ENCODE measurements at regions not wholly inside any gene's neighbourhood (a gene's known extent, or its start where the extent isn't known, plus 50 kb on each side); places are given as distances from the start of the nearest gene placed in this dataset.

- Histone ChIP-seq H3K9ac (ENCODE audit: low read length) (no peak overlapping the region), H4K12ac (ENCODE audit: low read depth, low read length) (no peak overlapping the region), H4K8ac (ENCODE audit: low read depth, low read length) (no peak overlapping the region), H2BK5ac (ENCODE audit: low read depth, low read length, poor library complexity) (no peak overlapping the region), H3K27me3 (ENCODE audit: insufficient read depth, low read length) (no peaks in the 10 kb centered on the region), H3K9me3 (ENCODE audit: insufficient read depth, low read depth, low read length) (peaks cover 2% of the 10 kb centered on the region), H2BK12ac (ENCODE audit: low read length) (no peak overlapping the region), H2BK120ac (ENCODE audit: insufficient read depth, low read length, poor library complexity) (no peak overlapping the region), H3K4me2 (ENCODE audit: low read length) (no peak overlapping the region), H3K4me3 (ENCODE audit: low read depth, low read length) (no peak overlapping the region), H2AFZ (ENCODE audit: insufficient read depth, low read length, poor library complexity) (no peak overlapping the region), H3K23ac (ENCODE audit: low read length) (no peak overlapping the region), H3K79me1 (ENCODE audit: low read length) (no peaks in the 10 kb centered on the region), H3K14ac (ENCODE audit: low read length) (no peak overlapping the region), H3K4ac (ENCODE audit: low read depth, low read length) (no peak overlapping the region), H3K79me2 (ENCODE audit: control insufficient read depth, insufficient read depth, low read length, poor library complexity) (no peaks in the 10 kb centered on the region), H2AK5ac (ENCODE audit: low read length) (no peak overlapping the region), H3K36me3 (ENCODE audit: control insufficient read depth in 1 of 2, insufficient read depth in 2 of 2, low read length in 2 of 2) (no peaks in the 10 kb centered on the region), H4K91ac (ENCODE audit: low read depth, low read length) (no peak overlapping the region), H3K4me1 (ENCODE audit: control insufficient read depth in 1 of 2, insufficient read depth in 2 of 2, low read length in 2 of 2) (no peaks in the 10 kb centered on the region), H3K18ac (ENCODE audit: low read length) (no peak overlapping the region), H3K27ac (ENCODE audit: low read depth, low read length) (no peak overlapping the region)
- no peak for DNase-seq
- no CpG with 5 or more reads among the region's 2 CpGs for WGBS (ENCODE audit: extremely low coverage, insufficient coverage, insufficient read length)
These were observed 90.2 kb upstream of the LIN7C start for GRCh38 chr11:27596802-27597201.

- DNase-seq: no peak
- no CpG with 5 or more reads among the region's 4 CpGs for WGBS (ENCODE audit: extremely low coverage, insufficient coverage, insufficient read length)
- no peaks in the 10 kb centered on the region for H3K79me1 ChIP-seq (ENCODE audit: low read length)
- no peak overlapping the region for H3K4ac ChIP-seq (ENCODE audit: low read depth, low read length)
- no peak overlapping the region for H3K27ac ChIP-seq (ENCODE audit: low read depth, low read length)
- H3K4me3 ChIP-seq (ENCODE audit: low read depth, low read length): no peak overlapping the region
- no peaks in the 10 kb centered on the region for H3K4me1 ChIP-seq (ENCODE audit: control insufficient read depth in 1 of 2, insufficient read depth in 2 of 2, low read length in 2 of 2)
- peaks cover 2% of the 10 kb centered on the region for H3K9me3 ChIP-seq (ENCODE audit: insufficient read depth, low read depth, low read length)
- H3K4me2 ChIP-seq (ENCODE audit: low read length): no peak overlapping the region
- no peak overlapping the region for H2BK5ac ChIP-seq (ENCODE audit: low read depth, low read length, poor library complexity)
- no peak overlapping the region for H3K18ac ChIP-seq (ENCODE audit: low read length)
- H2BK12ac ChIP-seq (ENCODE audit: low read length): no peak overlapping the region
- no peak overlapping the region for H2AK5ac ChIP-seq (ENCODE audit: low read length)
- H3K14ac ChIP-seq (ENCODE audit: low read length): no peak overlapping the region
- H2BK120ac ChIP-seq (ENCODE audit: insufficient read depth, low read length, poor library complexity): no peak overlapping the region
- no peaks in the 10 kb centered on the region for H3K79me2 ChIP-seq (ENCODE audit: control insufficient read depth, insufficient read depth, low read length, poor library complexity)
- no peaks in the 10 kb centered on the region for H3K36me3 ChIP-seq (ENCODE audit: control insufficient read depth in 1 of 2, insufficient read depth in 2 of 2, low read length in 2 of 2)
- no peak overlapping the region for H3K9ac ChIP-seq (ENCODE audit: low read length)
- H4K91ac ChIP-seq (ENCODE audit: low read depth, low read length): no peak overlapping the region
- H4K12ac ChIP-seq (ENCODE audit: low read depth, low read length): no peak overlapping the region
- no peak overlapping the region for H2AFZ ChIP-seq (ENCODE audit: insufficient read depth, low read length, poor library complexity)
- H3K23ac ChIP-seq (ENCODE audit: low read length): no peak overlapping the region
- H4K8ac ChIP-seq (ENCODE audit: low read depth, low read length): no peak overlapping the region
- no peaks in the 10 kb centered on the region for H3K27me3 ChIP-seq (ENCODE audit: insufficient read depth, low read length)
These were observed 89.8 kb upstream of the LIN7C start for GRCh38 chr11:27596388-27596787.

- Histone ChIP-seq H3K4me2 (ENCODE audit: low read length) (no peak overlapping the region), H2BK5ac (ENCODE audit: low read depth, low read length, poor library complexity) (no peak overlapping the region), H2AK5ac (ENCODE audit: low read length) (no peak overlapping the region), H3K36me3 (ENCODE audit: control insufficient read depth in 1 of 2, insufficient read depth in 2 of 2, low read length in 2 of 2) (no peaks in the 10 kb centered on the region), H2AFZ (ENCODE audit: insufficient read depth, low read length, poor library complexity) (no peak overlapping the region), H2BK120ac (ENCODE audit: insufficient read depth, low read length, poor library complexity) (no peak overlapping the region), H3K27me3 (ENCODE audit: insufficient read depth, low read length) (no peaks in the 10 kb centered on the region), H3K18ac (ENCODE audit: low read length) (no peak overlapping the region), H3K9me3 (ENCODE audit: insufficient read depth, low read depth, low read length) (no peaks in the 10 kb centered on the region), H3K79me2 (ENCODE audit: control insufficient read depth, insufficient read depth, low read length, poor library complexity) (no peaks in the 10 kb centered on the region), H3K79me1 (ENCODE audit: low read length) (no peaks in the 10 kb centered on the region), H3K4me1 (ENCODE audit: control insufficient read depth in 1 of 2, insufficient read depth in 2 of 2, low read length in 2 of 2) (no peaks in the 10 kb centered on the region), H3K27ac (ENCODE audit: low read depth, low read length) (no peak overlapping the region), H3K23ac (ENCODE audit: low read length) (no peak overlapping the region), H3K14ac (ENCODE audit: low read length) (no peak overlapping the region), H4K8ac (ENCODE audit: low read depth, low read length) (no peak overlapping the region), H4K91ac (ENCODE audit: low read depth, low read length) (no peak overlapping the region), H3K4ac (ENCODE audit: low read depth, low read length) (no peak overlapping the region), H2BK12ac (ENCODE audit: low read length) (no peak overlapping the region), H3K4me3 (ENCODE audit: low read depth, low read length) (no peak overlapping the region), H3K9ac (ENCODE audit: low read length) (no peak overlapping the region), H4K12ac (ENCODE audit: low read depth, low read length) (no peak overlapping the region)
- DNase-seq: no peak
These were observed 85.7 kb upstream of the LIN7C start for GRCh38 chr11:27592098-27592780.

DNA sequence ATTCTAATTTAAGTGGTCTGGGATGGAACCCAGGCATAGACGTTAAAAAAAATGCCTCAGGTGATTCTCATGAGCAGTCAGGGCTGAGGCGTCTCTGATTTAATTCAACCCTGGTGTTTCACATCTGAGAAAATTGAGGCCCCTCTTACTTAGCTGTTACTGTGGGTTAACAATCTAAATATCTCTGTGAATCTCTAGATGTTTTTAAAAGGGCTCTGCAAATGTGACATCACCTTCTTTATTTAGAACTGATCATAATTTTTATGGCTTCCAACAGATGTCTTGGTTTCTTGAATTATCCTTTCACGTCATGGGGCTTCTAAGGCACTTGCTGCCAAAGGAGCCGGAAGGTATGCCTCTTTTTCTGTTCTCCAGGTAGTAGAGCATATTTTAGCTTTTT, 76.1 kb upstream of the LIN7C start:
- no peak overlapping the region for H2AK5ac ChIP-seq (ENCODE audit: low read length)
- H3K4me2 ChIP-seq (ENCODE audit: low read length): no peak overlapping the region
- no peak for DNase-seq
- H3K9me3 ChIP-seq (ENCODE audit: insufficient read depth, low read depth, low read length): no peaks in the 10 kb centered on the region
- no peak overlapping the region for H3K27ac ChIP-seq (ENCODE audit: low read depth, low read length)
- H3K18ac ChIP-seq (ENCODE audit: low read length): no peak overlapping the region
- H3K4me3 ChIP-seq (ENCODE audit: low read depth, low read length): no peak overlapping the region
- no peak overlapping the region for H2AFZ ChIP-seq (ENCODE audit: insufficient read depth, low read length, poor library complexity)
- no peaks in the 10 kb centered on the region for H3K27me3 ChIP-seq (ENCODE audit: insufficient read depth, low read length)
- H2BK12ac ChIP-seq (ENCODE audit: low read length): no peak overlapping the region
- H4K8ac ChIP-seq (ENCODE audit: low read depth, low read length): no peak overlapping the region
- H3K23ac ChIP-seq (ENCODE audit: low read length): no peak overlapping the region
- no peak overlapping the region for H4K91ac ChIP-seq (ENCODE audit: low read depth, low read length)
- no peak overlapping the region for H2BK120ac ChIP-seq (ENCODE audit: insufficient read depth, low read length, poor library complexity)
- no peak overlapping the region for H2BK5ac ChIP-seq (ENCODE audit: low read depth, low read length, poor library complexity)
- no peak overlapping the region for H3K14ac ChIP-seq (ENCODE audit: low read length)
- H3K79me1 ChIP-seq (ENCODE audit: low read length): no peaks in the 10 kb centered on the region
- H3K9ac ChIP-seq (ENCODE audit: low read length): no peak overlapping the region
- no peak overlapping the region for H3K4ac ChIP-seq (ENCODE audit: low read depth, low read length)
- H3K4me1 ChIP-seq (ENCODE audit: control insufficient read depth in 1 of 2, insufficient read depth in 2 of 2, low read length in 2 of 2): no peaks in the 10 kb centered on the region
- no peak overlapping the region for H4K12ac ChIP-seq (ENCODE audit: low read depth, low read length)
- H3K79me2 ChIP-seq (ENCODE audit: control insufficient read depth, insufficient read depth, low read length, poor library complexity): no peaks in the 10 kb centered on the region
- H3K36me3 ChIP-seq (ENCODE audit: control insufficient read depth in 1 of 2, insufficient read depth in 2 of 2, low read length in 2 of 2): no peaks in the 10 kb centered on the region
- no CpG with 5 or more reads among the region's 4 CpGs for WGBS (ENCODE audit: extremely low coverage, insufficient coverage, insufficient read length)

All from trophoblast cell (in vitro differentiated cells and primary cell).